ENCODE measurements at regions not wholly inside any gene's neighbourhood (a gene's known extent, or its start where the extent isn't known, plus 50 kb on each side); places are given as distances from the start of the nearest gene placed in this dataset.

- TF ChIP-seq EZH2 (optimal IDR thresholded peaks at IDR 0.05; ENCODE audit: low read depth, low read length) (no peak), CTCF (IDR thresholded peaks at IDR 0.05; ENCODE audit: low read length) (no peak)
These were observed 405.9 kb upstream of the PAPPA start for GRCh38 chr9:115747731-115748130.
